WERI-Rb-1 (cell line): ENCODE measurements at regions not wholly inside any gene's neighbourhood (a gene's known extent, or its start where the extent isn't known, plus 50 kb on each side); places are given as distances from the start of the nearest gene placed in this dataset.

Source experiments
- DNase-seq: peaks from one replicate; pipeline ENCODE4 v3.0.0-alpha.2; 2020
- H3K27ac ChIP-seq: fragments of 250-450 bp; sonication (Bioruptor Pico); 2 replicates; pipeline ENCODE4 v1.5.1; 2020; ENCODE audit warnings: mild to moderate bottlenecking, moderate library complexity
- H3K27me3 ChIP-seq: fragments of 250-450 bp; sonication (Bioruptor Pico); 2 replicates; pipeline ENCODE4 v1.5.1; 2021; ENCODE audit warnings: mild to moderate bottlenecking, low read depth, moderate library complexity; ENCODE audit not compliant: insufficient read depth, severe bottlenecking
- H3K36me3 ChIP-seq: fragments of 250-450 bp; sonication (Bioruptor Pico); 2 replicates; pipeline ENCODE4 v1.5.1; 2020; ENCODE audit warnings: mild to moderate bottlenecking, moderate library complexity
- H3K4me3 ChIP-seq: 2 replicates; pipeline ENCODE4 v1.5.1; 2011; ENCODE audit warnings: low read depth, mild to moderate bottlenecking, control low read depth, low read length
- H3K9me3 ChIP-seq: fragments of 250-450 bp; sonication (Bioruptor Pico); 2 replicates; pipeline ENCODE4 v1.5.1; 2021; ENCODE audit warnings: mild to moderate bottlenecking, moderate library complexity; ENCODE audit not compliant: severe bottlenecking
- CTCF ChIP-seq: IDR thresholded peaks from 2 replicates; pipeline ENCODE4 v1.5.1; 2011; ENCODE audit warnings: low read depth, mild to moderate bottlenecking, control low read depth, inconsistent platforms, low read length

DNA sequence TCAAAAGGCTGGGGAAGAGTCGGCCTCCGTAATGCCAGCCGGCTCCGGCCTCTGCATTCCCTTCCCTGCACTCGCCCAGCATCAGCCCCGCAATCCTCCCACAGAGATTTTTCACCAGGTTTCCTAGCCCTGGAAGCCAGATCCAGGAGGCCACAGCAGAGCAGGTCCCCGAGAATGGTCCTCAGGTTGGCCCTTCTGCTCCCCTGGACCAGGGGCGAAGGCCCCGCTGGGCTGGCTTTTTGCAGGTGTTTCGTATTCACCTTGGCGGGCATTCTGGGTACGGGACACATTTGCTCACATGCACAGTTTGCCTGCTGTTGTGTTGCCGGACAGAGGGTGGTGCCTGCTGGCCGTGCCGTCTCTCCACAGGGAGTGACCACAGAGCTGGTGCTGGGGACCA is 309.5 kb downstream of the NDUFA10 start:
- Histone ChIP-seq H3K4me3 (no peak overlapping the region), H3K36me3 (no peaks in the 10 kb centered on the region), H3K27ac (no peak overlapping the region), H3K27me3 (peaks cover 77% of the 10 kb centered on the region), H3K9me3 (peaks cover 21% of the 10 kb centered on the region)
- DNase-seq = no peak
- no peak for TF ChIP-seq CTCF

DNA sequence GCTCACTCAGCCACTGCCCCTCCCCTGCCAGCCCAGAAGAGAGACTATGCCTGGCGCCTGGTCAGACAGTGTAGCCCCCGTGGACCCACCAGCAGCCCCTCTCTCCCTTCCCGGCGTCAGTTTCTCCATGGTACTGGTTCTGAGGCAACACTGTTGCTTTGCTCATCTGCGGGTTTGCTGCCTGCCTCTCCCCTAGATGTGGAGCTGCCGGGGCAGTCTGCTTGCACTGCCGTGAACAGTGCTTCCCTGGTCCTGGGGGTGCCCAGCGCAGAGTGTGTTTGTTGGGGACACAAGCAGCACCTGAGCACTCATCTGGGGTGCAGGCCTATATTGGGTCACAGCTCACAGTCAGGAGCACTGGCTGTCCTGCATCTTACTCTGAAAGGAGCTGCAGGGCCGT is 309.9 kb downstream of the NDUFA10 start:
- no peak for DNase-seq
- Histone ChIP-seq H3K4me3 (no peak overlapping the region), H3K27me3 (peaks cover 73% of the 10 kb centered on the region), H3K9me3 (peaks cover 21% of the 10 kb centered on the region), H3K27ac (no peak overlapping the region), H3K36me3 (no peaks in the 10 kb centered on the region)
- no peak for TF ChIP-seq CTCF

GRCh38 chr2:239714116-239714515 is 311.0 kb downstream of the NDUFA10 start:
- TF ChIP-seq CTCF = no peak
- Histone ChIP-seq H3K27me3 (peaks cover 81% of the 10 kb centered on the region), H3K36me3 (no peaks in the 10 kb centered on the region), H3K4me3 (no peak overlapping the region), H3K27ac (no peak overlapping the region), H3K9me3 (peaks cover 21% of the 10 kb centered on the region)
- DNase-seq = no peak

DNA sequence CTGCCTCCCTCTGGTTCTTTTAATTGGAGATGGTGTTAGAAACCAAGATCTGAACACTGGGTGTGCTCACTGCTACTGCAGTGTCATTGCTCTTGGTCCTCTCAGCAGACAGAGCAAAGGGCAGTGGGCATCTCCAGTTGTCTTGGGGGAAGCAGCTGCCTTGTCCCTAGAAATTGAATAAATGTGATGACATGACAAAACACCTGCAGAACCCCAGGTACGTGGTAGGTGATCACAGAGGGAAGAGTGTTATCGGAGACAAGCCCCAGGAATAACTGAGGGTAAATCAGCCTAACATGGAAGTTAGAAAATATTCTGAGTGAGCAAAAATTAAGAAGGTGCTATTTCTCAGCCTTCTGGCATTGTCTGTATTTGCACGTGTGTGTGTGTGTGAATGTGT is 311.9 kb upstream of the HDAC4 start:
- Histone ChIP-seq H3K4me3 (no peak overlapping the region), H3K27ac (no peak overlapping the region), H3K36me3 (no peaks in the 10 kb centered on the region), H3K9me3 (peaks cover 21% of the 10 kb centered on the region), H3K27me3 (peaks cover 81% of the 10 kb centered on the region)
- DNase-seq = no peak
- no peak for TF ChIP-seq CTCF

DNA sequence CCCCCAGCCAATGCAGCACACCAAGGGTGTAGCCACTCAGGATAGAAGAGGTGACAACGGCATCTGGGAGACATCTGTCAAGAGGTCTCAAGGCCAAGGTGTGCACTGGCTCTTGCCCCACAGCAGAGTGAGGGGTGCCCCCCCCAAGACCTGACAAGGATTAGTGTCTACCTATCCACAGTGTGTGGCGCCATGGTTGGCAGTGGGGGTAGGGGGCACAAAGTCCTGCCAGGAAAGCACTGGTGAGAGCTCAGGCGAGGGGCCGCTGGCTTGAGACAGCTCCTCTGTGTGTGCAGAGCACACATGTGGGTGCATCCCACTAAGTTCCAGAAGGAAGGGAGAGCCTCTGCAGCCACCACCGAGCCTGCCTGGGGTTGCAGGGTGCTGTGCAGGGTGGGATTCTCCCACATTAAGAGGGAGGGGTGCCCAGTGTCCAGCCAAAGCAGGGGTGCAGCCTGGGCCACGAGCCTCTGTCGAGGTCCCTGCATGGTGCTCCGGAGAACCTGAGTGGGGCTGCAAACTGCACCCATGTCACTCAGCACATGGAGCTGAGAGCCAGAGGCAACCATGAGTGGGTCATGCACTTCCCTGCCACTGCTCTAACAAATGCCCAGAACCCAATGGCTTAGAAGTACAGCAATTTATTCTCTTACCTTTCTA is 311.2 kb upstream of the HDAC4 start:
- Histone ChIP-seq H3K27me3 (peaks cover 75% of the 10 kb centered on the region), H3K36me3 (no peaks in the 10 kb centered on the region), H3K4me3 (no peak overlapping the region), H3K27ac (no peak overlapping the region), H3K9me3 (peaks cover 21% of the 10 kb centered on the region)
- TF ChIP-seq CTCF = no peak
- DNase-seq = no peak
